Ascending aorta (tissue), 2 donors: ENCODE measurements at regions not wholly inside any gene's neighbourhood (a gene's known extent, or its start where the extent isn't known, plus 50 kb on each side); places are given as distances from the start of the nearest gene placed in this dataset.

ENCODE experiments used
- DNase-seq, 2 donors: peaks; one replicate each; pipeline ENCODE4 v3.0.0-alpha.2; 2019; ENCODE audit warnings: low spot score in 2 of 2
- H3K27ac ChIP-seq, 2 donors: fragments of 200-600 bp; sonication (generic); one replicate each; pipeline ENCODE4 v1.5.1; 2016 to 2017; ENCODE audit warnings: mild to moderate bottlenecking in 1 of 2
- H3K27me3 ChIP-seq: fragments of 200-600 bp; sonication (generic); one replicate; pipeline ENCODE4 v1.5.1; 2017
- H3K36me3 ChIP-seq, 2 donors: fragments of 200-600 bp; sonication (generic); one replicate each; pipeline ENCODE4 v1.5.1; 2016
- H3K4me1 ChIP-seq, 2 donors: fragments of 200-600 bp; sonication (generic); one replicate each; pipeline ENCODE4 v1.5.1; 2016 to 2017; ENCODE audit warnings: mild to moderate bottlenecking in 1 of 2
- H3K4me3 ChIP-seq, 2 donors: fragments of 200-600 bp; sonication (generic); one replicate each; pipeline ENCODE4 v1.5.1; 2016 to 2017; ENCODE audit warnings: mild to moderate bottlenecking in 1 of 2
- H3K9me3 ChIP-seq, 2 donors: fragments of 200-600 bp; sonication (generic); one replicate each; pipeline ENCODE4 v1.5.1; 2016
- CTCF ChIP-seq, 3 experiments: fragments of 200-600 bp in 2 of 3; fragments of 450-650 bp in 1 of 3; sonication (generic) in 2 of 3; IDR thresholded peaks; one replicate each; pipeline ENCODE4 v1.5.1; 2016 to 2019; ENCODE audit warnings: antibody characterized with exemption in 3 of 3, mild to moderate bottlenecking in 1 of 3, moderate library complexity in 1 of 3
- intact Hi-C: fragments of 100-400 bp; cut with DNase I; formaldehyde crosslinking; loops from one replicate; pipeline ENCODE4 v1.15.1; 2023

DNA sequence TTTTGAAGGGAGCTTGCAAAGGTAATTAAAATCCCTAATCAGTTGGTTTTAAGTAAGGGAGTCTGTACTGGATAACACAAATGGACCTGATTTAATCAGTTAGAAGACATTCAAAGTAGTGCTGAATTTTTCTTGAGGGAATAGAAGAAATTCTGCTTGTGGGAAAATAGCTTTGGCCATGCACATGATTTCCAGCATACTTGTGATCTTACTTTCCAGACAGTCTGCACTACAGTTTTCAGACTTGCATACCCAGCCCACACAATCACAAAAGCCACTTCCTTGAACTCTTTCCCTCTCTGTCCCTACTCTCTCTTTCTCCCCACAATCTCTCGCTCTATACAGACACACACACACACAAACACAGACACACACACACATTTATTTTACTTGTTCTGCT, 852.1 kb downstream of the PLA2G4A start:
- Histone ChIP-seq H3K4me1 (no peaks in the 10 kb centered on the region), H3K27me3 (no peaks in the 10 kb centered on the region), H3K4me3 (no peak overlapping the region), H3K27ac (no peak overlapping the region), H3K36me3 (no peaks in the 10 kb centered on the region), H3K9me3 (no peaks in the 10 kb centered on the region)
- DNase-seq: no peak
- intact Hi-C loops: no loop called here
- no peak for TF ChIP-seq CTCF (IDR thresholded peaks at IDR 0.05)

- H3K4me3 ChIP-seq: no peak overlapping the region
- no peaks in the 10 kb centered on the region for H3K36me3 ChIP-seq
- H3K27me3 ChIP-seq: no peaks in the 10 kb centered on the region
- no peak overlapping the region for H3K27ac ChIP-seq
- TF ChIP-seq CTCF (IDR thresholded peaks at IDR 0.05): no peak
- no peaks in the 10 kb centered on the region for H3K9me3 ChIP-seq
- DNase-seq: no peak
- intact Hi-C loops: no loop called here
- no peaks in the 10 kb centered on the region for H3K4me1 ChIP-seq
Measured at GRCh38 chr1:187682112-187682511, 853.4 kb downstream of the PLA2G4A start.

DNA sequence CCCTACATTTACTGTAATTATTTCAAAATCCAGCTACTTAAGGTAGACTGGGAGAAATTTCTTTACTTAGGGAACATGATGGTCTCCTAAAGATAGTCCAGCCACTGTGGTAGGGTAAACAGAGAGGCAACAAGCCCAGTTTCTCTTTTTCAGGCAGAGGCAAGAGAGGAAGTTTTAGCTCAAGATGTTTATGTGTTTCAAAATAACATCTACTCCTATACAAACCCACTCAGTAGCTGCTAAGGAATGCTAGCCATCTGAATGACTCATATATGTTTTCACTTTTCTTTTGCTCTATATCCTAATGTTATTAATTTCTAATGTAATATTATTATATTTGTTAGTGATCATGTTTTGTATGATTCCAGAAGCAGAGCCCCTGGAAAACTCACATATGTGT, 856.6 kb downstream of the PLA2G4A start:
- Histone ChIP-seq H3K4me3 (no peak overlapping the region), H3K4me1 (no peaks in the 10 kb centered on the region), H3K9me3 (no peaks in the 10 kb centered on the region), H3K36me3 (no peaks in the 10 kb centered on the region), H3K27ac (no peak overlapping the region), H3K27me3 (no peaks in the 10 kb centered on the region)
- no peak for TF ChIP-seq CTCF (IDR thresholded peaks at IDR 0.05)
- no peak for DNase-seq
- intact Hi-C loops: no loop called here

- Histone ChIP-seq H3K27me3 (no peaks in the 10 kb centered on the region), H3K4me1 (no peaks in the 10 kb centered on the region), H3K4me3 (no peak overlapping the region), H3K9me3 (no peaks in the 10 kb centered on the region), H3K36me3 (no peaks in the 10 kb centered on the region), H3K27ac (no peak overlapping the region)
- no peak for TF ChIP-seq CTCF (IDR thresholded peaks at IDR 0.05)
- DNase-seq: no peak
- intact Hi-C loops: no loop called here
Measured at GRCh38 chr1:187689129-187689528, 860.4 kb downstream of the PLA2G4A start.

- Histone ChIP-seq H3K4me3 (no peak overlapping the region), H3K36me3 (no peaks in the 10 kb centered on the region), H3K4me1 (no peaks in the 10 kb centered on the region), H3K27me3 (no peaks in the 10 kb centered on the region), H3K27ac (no peak overlapping the region), H3K9me3 (no peaks in the 10 kb centered on the region)
- TF ChIP-seq CTCF (IDR thresholded peaks at IDR 0.05): no peak
- no peak for DNase-seq
- intact Hi-C loops: no loop called here
Measured at GRCh38 chr1:187691439-187691838, 862.7 kb downstream of the PLA2G4A start.

GRCh38 chr1:187692799-187693198, 864.0 kb downstream of the PLA2G4A start:
- Histone ChIP-seq H3K36me3 (no peaks in the 10 kb centered on the region), H3K4me3 (no peak overlapping the region), H3K27me3 (no peaks in the 10 kb centered on the region), H3K9me3 (no peaks in the 10 kb centered on the region), H3K27ac (no peak overlapping the region), H3K4me1 (no peaks in the 10 kb centered on the region)
- no peak for TF ChIP-seq CTCF (IDR thresholded peaks at IDR 0.05)
- intact Hi-C loops: no loop called here
- DNase-seq: no peak
